Osteocyte (in vitro differentiated cells): ENCODE measurements at regions not wholly inside any gene's neighbourhood (a gene's known extent, or its start where the extent isn't known, plus 50 kb on each side); places are given as distances from the start of the nearest gene placed in this dataset.
"Not testable (repeated sequence)": the region's sequence is repeated elsewhere in the genome, so short reads cannot be mapped to it uniquely, and the experiment has no call there.

Source experiments
- DNase-seq: peaks from one replicate; pipeline ENCODE4 v3.0.0; 2021; ENCODE audit warnings: mixed read lengths; ENCODE audit not compliant: unreplicated experiment; ENCODE audit errors: extremely low spot score
- H3K27ac Mint-ChIP-seq: one replicate; pipeline ENCODE4 v1.8.0; 2021; ENCODE audit warnings: mild to moderate bottlenecking, mixed read lengths; ENCODE audit not compliant: unreplicated experiment
- H3K27me3 Mint-ChIP-seq: one replicate; pipeline ENCODE4 v1.8.0; 2021; ENCODE audit warnings: mixed read lengths; ENCODE audit not compliant: unreplicated experiment
- H3K36me3 Mint-ChIP-seq: one replicate; pipeline ENCODE4 v1.8.0; 2021; ENCODE audit warnings: mixed read lengths; ENCODE audit not compliant: unreplicated experiment
- H3K4me1 Mint-ChIP-seq: one replicate; pipeline ENCODE4 v1.8.0; 2021; ENCODE audit warnings: mixed read lengths; ENCODE audit not compliant: unreplicated experiment
- H3K4me3 Mint-ChIP-seq: one replicate; pipeline ENCODE4 v1.8.0; 2021; ENCODE audit warnings: mild to moderate bottlenecking, moderate library complexity, mixed read lengths; ENCODE audit not compliant: unreplicated experiment
- H3K9me3 Mint-ChIP-seq: one replicate; pipeline ENCODE4 v1.8.0; 2021; ENCODE audit warnings: mixed read lengths; ENCODE audit not compliant: unreplicated experiment
- TF ChIP-seq, protein P1 (sequence below): fragments of 200-600 bp; sonication (generic); IDR thresholded peaks from 2 replicates; pipeline ENCODE4 v1.5.0; 2021; ENCODE audit warnings: antibody characterized with exemption, mild to moderate bottlenecking, moderate library complexity

DNA sequence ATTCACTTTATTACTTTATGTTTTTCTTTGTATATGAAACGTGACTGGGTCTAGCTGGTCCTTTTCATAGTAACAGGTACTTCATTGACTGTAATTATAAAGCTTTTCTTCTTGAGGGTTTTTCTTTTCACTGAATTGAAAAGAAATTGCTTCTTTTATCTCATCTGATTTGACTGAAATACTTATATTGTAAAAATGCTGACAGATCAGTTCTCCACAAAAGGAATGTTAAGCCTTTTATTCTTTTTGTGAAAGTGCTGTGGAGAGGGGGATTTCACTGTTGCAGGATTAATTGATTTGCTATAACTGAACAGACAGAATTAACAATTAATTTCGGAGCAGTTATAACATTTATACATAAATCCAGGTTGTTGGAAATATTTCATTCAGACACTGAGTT is 2043.6 kb upstream of the C9orf72 start:
- no peak for DNase-seq
- Mint-ChIP-seq H3K9me3 (peaks cover 4% of the 10 kb centered on the region), H3K27me3 (no peaks in the 10 kb centered on the region), H3K27ac (no peak overlapping the region), H3K36me3 (no peaks in the 10 kb centered on the region), H3K4me1 (no peaks in the 10 kb centered on the region), H3K4me3 (no peak overlapping the region)
- TF ChIP-seq, protein P1, sequence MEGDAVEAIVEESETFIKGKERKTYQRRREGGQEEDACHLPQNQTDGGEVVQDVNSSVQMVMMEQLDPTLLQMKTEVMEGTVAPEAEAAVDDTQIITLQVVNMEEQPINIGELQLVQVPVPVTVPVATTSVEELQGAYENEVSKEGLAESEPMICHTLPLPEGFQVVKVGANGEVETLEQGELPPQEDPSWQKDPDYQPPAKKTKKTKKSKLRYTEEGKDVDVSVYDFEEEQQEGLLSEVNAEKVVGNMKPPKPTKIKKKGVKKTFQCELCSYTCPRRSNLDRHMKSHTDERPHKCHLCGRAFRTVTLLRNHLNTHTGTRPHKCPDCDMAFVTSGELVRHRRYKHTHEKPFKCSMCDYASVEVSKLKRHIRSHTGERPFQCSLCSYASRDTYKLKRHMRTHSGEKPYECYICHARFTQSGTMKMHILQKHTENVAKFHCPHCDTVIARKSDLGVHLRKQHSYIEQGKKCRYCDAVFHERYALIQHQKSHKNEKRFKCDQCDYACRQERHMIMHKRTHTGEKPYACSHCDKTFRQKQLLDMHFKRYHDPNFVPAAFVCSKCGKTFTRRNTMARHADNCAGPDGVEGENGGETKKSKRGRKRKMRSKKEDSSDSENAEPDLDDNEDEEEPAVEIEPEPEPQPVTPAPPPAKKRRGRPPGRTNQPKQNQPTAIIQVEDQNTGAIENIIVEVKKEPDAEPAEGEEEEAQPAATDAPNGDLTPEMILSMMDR: no peak

DNA sequence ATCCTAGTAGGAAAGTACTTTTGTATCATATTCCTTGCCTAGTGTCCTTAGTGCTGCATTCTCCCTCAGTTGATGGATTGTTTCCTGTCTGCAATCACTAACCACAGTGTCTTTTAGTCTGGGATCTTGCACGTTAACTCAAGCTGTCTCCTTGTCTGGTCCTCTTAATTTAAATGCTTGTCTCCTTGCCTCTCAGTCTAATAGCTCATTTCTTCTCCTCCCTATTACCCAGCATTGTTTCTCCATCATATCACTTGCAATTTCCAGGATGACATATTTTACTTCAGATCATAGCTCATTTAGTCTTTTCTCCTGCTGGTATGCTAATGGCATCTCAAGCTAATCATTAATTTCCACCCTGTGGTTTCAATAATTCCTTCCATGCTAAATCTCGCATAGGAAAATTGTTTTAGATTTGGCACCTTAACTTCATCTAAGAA is 2052.0 kb upstream of the C9orf72 start:
- DNase-seq: no peak
- Mint-ChIP-seq H3K27me3 (no peaks in the 10 kb centered on the region), H3K27ac (no peak overlapping the region), H3K36me3 (no peaks in the 10 kb centered on the region), H3K4me1 (no peaks in the 10 kb centered on the region), H3K4me3 (no peak overlapping the region), H3K9me3 (no peaks in the 10 kb centered on the region)
- TF ChIP-seq, protein P1: no peak

DNA sequence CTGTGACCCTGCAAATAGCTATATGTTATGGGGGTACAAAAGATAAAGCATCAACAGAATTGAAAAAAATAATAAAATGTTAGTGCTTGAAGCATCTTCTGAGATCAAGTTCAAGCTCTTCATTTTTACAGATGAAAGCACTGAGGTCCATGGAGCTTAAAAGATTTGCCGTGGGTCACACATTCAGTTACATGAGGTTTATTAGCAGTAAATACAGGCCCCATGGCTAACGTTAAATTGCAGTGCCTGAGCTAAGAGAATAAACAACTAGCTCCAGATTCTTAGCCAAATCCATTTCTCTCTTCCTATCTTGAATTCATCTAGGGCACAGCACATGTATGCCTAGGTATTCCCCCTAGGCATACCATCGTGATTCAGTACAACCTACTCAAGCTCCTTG is 2052.7 kb upstream of the C9orf72 start:
- no peaks in the 10 kb centered on the region for H3K36me3 Mint-ChIP-seq

DNA sequence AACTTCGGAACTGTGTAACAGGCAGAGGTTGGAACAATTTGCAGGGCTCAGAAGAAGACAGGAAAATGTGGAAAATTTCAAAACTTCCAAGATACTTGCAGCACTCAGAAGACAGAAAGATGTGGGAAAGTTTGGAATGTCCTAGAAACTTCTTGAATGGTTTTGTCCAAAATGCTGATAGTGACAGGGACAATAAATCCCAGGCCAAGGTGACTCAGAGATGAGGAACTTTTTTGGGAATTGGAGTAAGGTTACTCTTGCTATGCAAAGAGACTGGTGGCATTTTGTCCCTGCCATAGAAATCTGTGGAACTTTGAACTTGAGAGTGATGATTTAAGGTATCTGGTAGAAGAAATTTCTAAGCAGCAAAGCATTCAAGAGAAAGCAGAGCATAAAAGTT is 2055.6 kb upstream of the C9orf72 start:
- H3K4me1 Mint-ChIP-seq, H3K27ac Mint-ChIP-seq, H3K9me3 Mint-ChIP-seq, H3K36me3 Mint-ChIP-seq, H3K4me3 Mint-ChIP-seq, H3K27me3 Mint-ChIP-seq, DNase-seq: not testable (repeated sequence)

More for the DNA sequence above, 2052.7 kb upstream of the C9orf72 start:
- TF ChIP-seq, protein P1: no peak
- no peaks in the 10 kb centered on the region for H3K9me3 Mint-ChIP-seq
- H3K4me3 Mint-ChIP-seq: no peak overlapping the region
- no peaks in the 10 kb centered on the region for H3K4me1 Mint-ChIP-seq
- H3K27me3 Mint-ChIP-seq: no peaks in the 10 kb centered on the region
- DNase-seq: no peak
- H3K27ac Mint-ChIP-seq: no peak overlapping the region

DNA sequence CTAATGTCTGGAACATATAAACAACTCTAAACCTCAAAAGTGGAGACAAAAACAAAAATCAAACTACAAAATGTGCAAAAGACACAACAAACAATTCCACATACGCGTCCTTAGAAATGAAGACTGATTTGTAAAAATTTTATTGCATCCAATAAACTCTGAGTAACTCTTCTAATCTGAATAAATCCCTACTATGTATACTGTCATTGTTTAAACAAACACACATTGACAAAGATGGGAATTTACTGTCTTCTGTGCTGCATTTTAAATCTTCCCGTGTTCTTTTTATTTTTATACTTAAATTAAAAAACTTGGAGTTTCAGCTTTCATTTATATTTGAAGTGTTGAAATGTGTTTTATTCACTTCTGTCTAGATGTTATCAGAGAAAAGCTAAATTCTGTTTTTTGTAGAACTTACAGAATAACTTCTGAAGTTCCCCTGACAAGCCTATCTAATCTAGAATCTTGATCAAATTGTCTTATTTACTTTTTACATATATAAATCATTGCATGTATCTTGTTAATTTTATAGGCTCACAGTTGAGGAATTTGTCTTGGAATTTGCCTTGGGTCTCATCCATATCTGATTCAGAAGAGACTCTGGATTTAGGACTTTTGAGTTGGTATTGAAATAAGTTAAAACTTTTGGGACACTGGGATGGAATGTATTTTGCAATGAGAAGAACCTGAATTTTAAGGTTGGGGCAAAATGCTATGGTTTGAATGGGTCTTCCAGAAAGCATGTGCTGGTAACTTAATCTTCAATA is 2064.4 kb upstream of the C9orf72 start:
- Mint-ChIP-seq H3K27ac (no peak overlapping the region), H3K36me3 (no peaks in the 10 kb centered on the region), H3K27me3 (peaks cover 3% of the 10 kb centered on the region), H3K4me3 (no peak overlapping the region), H3K4me1 (no peaks in the 10 kb centered on the region), H3K9me3 (no peaks in the 10 kb centered on the region)
- TF ChIP-seq, protein P1: no peak
- no peak for DNase-seq
